ENCODE measurements at regions not wholly inside any gene's neighbourhood (a gene's known extent, or its start where the extent isn't known, plus 50 kb on each side); places are given as distances from the start of the nearest gene placed in this dataset.

- TF ChIP-seq CTCF (IDR thresholded peaks at IDR 0.05; ENCODE audit: low read depth, low read length) (no peak), EZH2phosphoT487 (IDR thresholded peaks at IDR 0.05; ENCODE audit: low read depth) (no peak)
Observed at GRCh38 chr2:44053052-44053451, 57.3 kb upstream of the LRPPRC start.
